KMS-11 (cell line): ENCODE measurements at regions not wholly inside any gene's neighbourhood (a gene's known extent, or its start where the extent isn't known, plus 50 kb on each side); places are given as distances from the start of the nearest gene placed in this dataset.

Experiments
- H2AFZ ChIP-seq: fragments of 200-600 bp; sonication (generic); 2 replicates; pipeline ENCODE4 v1.6.1; 2016; ENCODE audit warnings: antibody characterized with exemption, mixed run types, low read depth
- H3K27ac ChIP-seq: fragments of 200-600 bp; sonication (generic); 2 replicates; pipeline ENCODE4 v1.6.1; 2016; ENCODE audit warnings: mild to moderate bottlenecking, mixed run types
- H3K27me3 ChIP-seq: fragments of 200-600 bp; sonication (generic); 2 replicates; pipeline ENCODE4 v1.6.1; 2017; ENCODE audit warnings: mild to moderate bottlenecking, low read depth, mixed run types, moderate library complexity; ENCODE audit not compliant: insufficient read depth
- H3K36me3 ChIP-seq: fragments of 200-600 bp; sonication (generic); 2 replicates; pipeline ENCODE4 v1.6.1; 2017; ENCODE audit warnings: mild to moderate bottlenecking, mixed run types; ENCODE audit not compliant: insufficient read depth
- H3K4me1 ChIP-seq: fragments of 200-600 bp; sonication (generic); 2 replicates; pipeline ENCODE4 v1.6.1; 2016; ENCODE audit warnings: mild to moderate bottlenecking, low read depth, mixed run types; ENCODE audit not compliant: poor library complexity, severe bottlenecking
- H3K4me2 ChIP-seq: fragments of 200-600 bp; sonication (generic); 2 replicates; pipeline ENCODE4 v1.7.0; 2016; ENCODE audit warnings: mild to moderate bottlenecking, mixed run types
- H3K4me3 ChIP-seq: fragments of 200-600 bp; sonication (generic); IDR thresholded peaks from 2 replicates; pipeline ENCODE4 v1.6.1; 2017; ENCODE audit warnings: low read depth, low read length, mixed read lengths; ENCODE audit not compliant: insufficient read depth
- H3K79me2 ChIP-seq: fragments of 200-600 bp; sonication (generic); 2 replicates; pipeline ENCODE4 v1.6.1; 2016; ENCODE audit warnings: low read depth, mixed run types; ENCODE audit not compliant: insufficient read depth
- H3K9ac ChIP-seq: fragments of 200-600 bp; sonication (generic); 2 replicates; pipeline ENCODE4 v1.6.1; 2016; ENCODE audit warnings: mild to moderate bottlenecking, mixed run types
- H4K20me1 ChIP-seq: fragments of 200-600 bp; sonication (generic); 2 replicates; pipeline ENCODE4 v1.6.1; 2016; ENCODE audit warnings: mild to moderate bottlenecking, mixed run types; ENCODE audit not compliant: insufficient read depth
- CTCF ChIP-seq: fragments of 200-600 bp; sonication (generic); conservative IDR thresholded peaks from 2 replicates; pipeline ENCODE4 v1.6.1; 2017; ENCODE audit warnings: low read depth, mild to moderate bottlenecking, antibody characterized with exemption, low read length, moderate library complexity, mixed read lengths

- Histone ChIP-seq H3K4me2 (no peak overlapping the region), H3K9ac (no peak overlapping the region), H2AFZ (no peak overlapping the region), H3K27ac (no peak overlapping the region), H3K27me3 (no peaks in the 10 kb centered on the region), H3K79me2 (no peaks in the 10 kb centered on the region), H3K4me3 (no peak overlapping the region), H3K36me3 (no peaks in the 10 kb centered on the region), H4K20me1 (no peaks in the 10 kb centered on the region), H3K4me1 (no peaks in the 10 kb centered on the region)
- TF ChIP-seq CTCF: no peak
These were observed 124.8 kb upstream of the FOXN2 start for GRCh38 chr2:48189552-48190228.

GRCh38 chr2:48190230-48190629 is 124.3 kb upstream of the FOXN2 start:
- Histone ChIP-seq H3K9ac (no peak overlapping the region), H4K20me1 (no peaks in the 10 kb centered on the region), H3K27me3 (no peaks in the 10 kb centered on the region), H3K27ac (no peak overlapping the region), H2AFZ (no peak overlapping the region), H3K4me1 (no peaks in the 10 kb centered on the region), H3K4me2 (no peak overlapping the region), H3K4me3 (no peak overlapping the region), H3K36me3 (no peaks in the 10 kb centered on the region), H3K79me2 (no peaks in the 10 kb centered on the region)
- TF ChIP-seq CTCF: no peak

- H3K4me1 ChIP-seq: no peaks in the 10 kb centered on the region
- no peaks in the 10 kb centered on the region for H3K79me2 ChIP-seq
- H3K27ac ChIP-seq: no peak overlapping the region
- H3K27me3 ChIP-seq: no peaks in the 10 kb centered on the region
- H2AFZ ChIP-seq: no peak overlapping the region
- no peak overlapping the region for H3K9ac ChIP-seq
- no peaks in the 10 kb centered on the region for H3K36me3 ChIP-seq
- no peaks in the 10 kb centered on the region for H4K20me1 ChIP-seq
- TF ChIP-seq CTCF: no peak
- H3K4me3 ChIP-seq: no peak overlapping the region
- no peak overlapping the region for H3K4me2 ChIP-seq
These were observed 119.8 kb upstream of the FOXN2 start for GRCh38 chr2:48194641-48195040.

- H2AFZ ChIP-seq: no peak overlapping the region
- no peak overlapping the region for H3K4me2 ChIP-seq
- H4K20me1 ChIP-seq: no peaks in the 10 kb centered on the region
- no peaks in the 10 kb centered on the region for H3K27me3 ChIP-seq
- no peak overlapping the region for H3K9ac ChIP-seq
- no peaks in the 10 kb centered on the region for H3K79me2 ChIP-seq
- H3K4me3 ChIP-seq: no peak overlapping the region
- TF ChIP-seq CTCF: no peak
- no peaks in the 10 kb centered on the region for H3K4me1 ChIP-seq
- H3K36me3 ChIP-seq: no peaks in the 10 kb centered on the region
- no peak overlapping the region for H3K27ac ChIP-seq
These were observed 119.3 kb upstream of the FOXN2 start for GRCh38 chr2:48195169-48195568.
